ENCODE measurements at regions not wholly inside any gene's neighbourhood (a gene's known extent, or its start where the extent isn't known, plus 50 kb on each side); places are given as distances from the start of the nearest gene placed in this dataset.

GRCh38 chr6:164151161-164152120, 736.9 kb downstream of the QKI start:
- no peak for TF ChIP-seq CTCF (IDR thresholded peaks at IDR 0.05; ENCODE audit: insufficient read depth, low read depth, low read length, missing control alignments)
- no peak overlapping the region for H3K4me3 ChIP-seq (ENCODE audit: low read depth, low read length)
- no peak for DNase-seq (ENCODE audit: low read depth)

GRCh38 chr6:164150232-164150631, 735.7 kb downstream of the QKI start:
- DNase-seq (ENCODE audit: low read depth), result no peak
- no peak overlapping the region for H3K4me3 ChIP-seq (ENCODE audit: low read depth, low read length)
- no peak for TF ChIP-seq CTCF (IDR thresholded peaks at IDR 0.05; ENCODE audit: insufficient read depth, low read depth, low read length, missing control alignments)

GRCh38 chr6:164148788-164149187, 734.3 kb downstream of the QKI start:
- no peak for TF ChIP-seq CTCF (IDR thresholded peaks at IDR 0.05; ENCODE audit: insufficient read depth, low read depth, low read length, missing control alignments)
- no peak overlapping the region for H3K4me3 ChIP-seq (ENCODE audit: low read depth, low read length)
- DNase-seq (ENCODE audit: low read depth), result no peak

- H3K4me3 ChIP-seq (ENCODE audit: low read depth, low read length), result no peak overlapping the region
- no peak for DNase-seq (ENCODE audit: low read depth)
- TF ChIP-seq CTCF (IDR thresholded peaks at IDR 0.05; ENCODE audit: insufficient read depth, low read depth, low read length, missing control alignments), result no peak
These were observed 729.8 kb downstream of the QKI start for GRCh38 chr6:164144316-164144715.

- no peak for DNase-seq (ENCODE audit: low read depth)
- TF ChIP-seq CTCF (IDR thresholded peaks at IDR 0.05; ENCODE audit: insufficient read depth, low read depth, low read length, missing control alignments), result no peak
- no peak overlapping the region for H3K4me3 ChIP-seq (ENCODE audit: low read depth, low read length)
These were observed 727.8 kb downstream of the QKI start for GRCh38 chr6:164142322-164142721.

GRCh38 chr6:164135511-164136132, 721.1 kb downstream of the QKI start:
- no peak for DNase-seq (ENCODE audit: low read depth)
- no peak overlapping the region for H3K4me3 ChIP-seq (ENCODE audit: low read depth, low read length)
- TF ChIP-seq CTCF (IDR thresholded peaks at IDR 0.05; ENCODE audit: insufficient read depth, low read depth, low read length, missing control alignments), result no peak
